Osteocyte (in vitro differentiated cells): ENCODE measurements at regions not wholly inside any gene's neighbourhood (a gene's known extent, or its start where the extent isn't known, plus 50 kb on each side); places are given as distances from the start of the nearest gene placed in this dataset.

ENCODE experiments used
- DNase-seq: peaks from one replicate; pipeline ENCODE4 v3.0.0; 2021; ENCODE audit warnings: mixed read lengths; ENCODE audit not compliant: unreplicated experiment; ENCODE audit errors: extremely low spot score
- H3K27ac Mint-ChIP-seq: one replicate; pipeline ENCODE4 v1.8.0; 2021; ENCODE audit warnings: mild to moderate bottlenecking, mixed read lengths; ENCODE audit not compliant: unreplicated experiment
- H3K27me3 Mint-ChIP-seq: one replicate; pipeline ENCODE4 v1.8.0; 2021; ENCODE audit warnings: mixed read lengths; ENCODE audit not compliant: unreplicated experiment
- H3K36me3 Mint-ChIP-seq: one replicate; pipeline ENCODE4 v1.8.0; 2021; ENCODE audit warnings: mixed read lengths; ENCODE audit not compliant: unreplicated experiment
- H3K4me1 Mint-ChIP-seq: one replicate; pipeline ENCODE4 v1.8.0; 2021; ENCODE audit warnings: mixed read lengths; ENCODE audit not compliant: unreplicated experiment
- H3K4me3 Mint-ChIP-seq: one replicate; pipeline ENCODE4 v1.8.0; 2021; ENCODE audit warnings: mild to moderate bottlenecking, moderate library complexity, mixed read lengths; ENCODE audit not compliant: unreplicated experiment
- H3K9me3 Mint-ChIP-seq: one replicate; pipeline ENCODE4 v1.8.0; 2021; ENCODE audit warnings: mixed read lengths; ENCODE audit not compliant: unreplicated experiment
- CTCF ChIP-seq: fragments of 200-600 bp; sonication (generic); IDR thresholded peaks from 2 replicates; pipeline ENCODE4 v1.5.0; 2021; ENCODE audit warnings: antibody characterized with exemption, mild to moderate bottlenecking, moderate library complexity

GRCh38 chr5:50990296-50990924 lies 324.0 kb downstream of the PARP8 start:
- no peak overlapping the region for H3K27ac Mint-ChIP-seq

GRCh38 chr5:50995285-50995942 lies 329.0 kb downstream of the PARP8 start:
- no peak overlapping the region for H3K27ac Mint-ChIP-seq
- H3K4me1 Mint-ChIP-seq, result no peaks in the 10 kb centered on the region
- no peaks in the 10 kb centered on the region for H3K27me3 Mint-ChIP-seq
- DNase-seq, result no peak
- no peaks in the 10 kb centered on the region for H3K36me3 Mint-ChIP-seq
- TF ChIP-seq CTCF, result no peak
- H3K9me3 Mint-ChIP-seq, result no peaks in the 10 kb centered on the region
- H3K4me3 Mint-ChIP-seq, result no peak overlapping the region

More at GRCh38 chr5:50990296-50990924, 324.0 kb downstream of the PARP8 start:
- H3K9me3 Mint-ChIP-seq, result no peaks in the 10 kb centered on the region
- no peaks in the 10 kb centered on the region for H3K4me1 Mint-ChIP-seq
- no peak overlapping the region for H3K4me3 Mint-ChIP-seq
- no peaks in the 10 kb centered on the region for H3K36me3 Mint-ChIP-seq
- H3K27me3 Mint-ChIP-seq, result no peaks in the 10 kb centered on the region
- no peak for TF ChIP-seq CTCF
- DNase-seq, result no peak

- Mint-ChIP-seq H3K4me3 (no peak overlapping the region), H3K27me3 (no peaks in the 10 kb centered on the region), H3K9me3 (no peaks in the 10 kb centered on the region), H3K4me1 (no peaks in the 10 kb centered on the region), H3K27ac (no peak overlapping the region), H3K36me3 (no peaks in the 10 kb centered on the region)
- no peak for DNase-seq
- TF ChIP-seq CTCF, result no peak
Measured at GRCh38 chr5:51001227-51001923, 334.9 kb downstream of the PARP8 start.

GRCh38 chr5:51002368-51002767 lies 335.9 kb downstream of the PARP8 start:
- H3K4me1 Mint-ChIP-seq, result no peaks in the 10 kb centered on the region
- H3K36me3 Mint-ChIP-seq, result no peaks in the 10 kb centered on the region
- no peaks in the 10 kb centered on the region for H3K27me3 Mint-ChIP-seq
- H3K9me3 Mint-ChIP-seq, result no peaks in the 10 kb centered on the region
- DNase-seq, result no peak
- no peak overlapping the region for H3K4me3 Mint-ChIP-seq
- no peak for TF ChIP-seq CTCF
- no peak overlapping the region for H3K27ac Mint-ChIP-seq

- no peak for TF ChIP-seq CTCF
- H3K27ac Mint-ChIP-seq, result no peak overlapping the region
- H3K36me3 Mint-ChIP-seq, result no peaks in the 10 kb centered on the region
- H3K4me1 Mint-ChIP-seq, result no peaks in the 10 kb centered on the region
- no peaks in the 10 kb centered on the region for H3K27me3 Mint-ChIP-seq
- H3K4me3 Mint-ChIP-seq, result no peak overlapping the region
- no peaks in the 10 kb centered on the region for H3K9me3 Mint-ChIP-seq
- no peak for DNase-seq
Measured at GRCh38 chr5:51013036-51013435, 346.6 kb downstream of the PARP8 start.
